Esophagus muscularis mucosa (tissue), 4 donors: ENCODE measurements at regions not wholly inside any gene's neighbourhood (a gene's known extent, or its start where the extent isn't known, plus 50 kb on each side); places are given as distances from the start of the nearest gene placed in this dataset.

Source experiments
- DNase-seq: peaks from one replicate; pipeline ENCODE4 v3.0.0-alpha.2; 2017; ENCODE audit errors: extremely low spot score
- H3K27ac ChIP-seq, 4 donors: fragments of 200-600 bp; sonication (generic); replicated peaks in 1 of 4; 1 replicate in 3 of 4; 2 replicates in 1 of 4; pipeline ENCODE4 v1.5.1; 2016 to 2019; ENCODE audit warnings: mild to moderate bottlenecking in 1 of 4
- H3K27me3 ChIP-seq, 4 donors: fragments of 200-600 bp; sonication (generic); one replicate each; pipeline versions ENCODE4 v1.5.1 to v1.6.0; 2016 to 2019
- H3K36me3 ChIP-seq, 4 donors: fragments of 200-600 bp; sonication (generic); one replicate each; pipeline ENCODE4 v1.5.1; 2016 to 2019
- H3K4me1 ChIP-seq, 4 donors: fragments of 200-600 bp; sonication (generic); one replicate each; pipeline ENCODE4 v1.5.1; 2016 to 2019
- H3K4me3 ChIP-seq, 4 donors: fragments of 200-600 bp; sonication (generic); 1 replicate in 2 of 4; 2 replicates in 2 of 4; pipeline ENCODE4 v1.5.1; 2016 to 2019; ENCODE audit warnings: mild to moderate bottlenecking in 4 of 4, moderate library complexity in 1 of 4
- H3K9me3 ChIP-seq, 4 donors: fragments of 200-600 bp; sonication (generic); 1 replicate in 3 of 4; 2 replicates in 1 of 4; pipeline ENCODE4 v1.5.1; 2016 to 2019
- CTCF ChIP-seq, 3 experiments: fragments of 200-600 bp in 2 of 3; fragments of 450-650 bp in 1 of 3; sonication (generic) in 2 of 3; IDR thresholded peaks; one replicate each; pipeline ENCODE4 v1.5.1; 2017 to 2019; ENCODE audit warnings: antibody characterized with exemption in 3 of 3, mild to moderate bottlenecking in 2 of 3, moderate library complexity in 1 of 3
- EP300 ChIP-seq: sonication (generic); formaldehyde crosslinking; IDR thresholded peaks from one replicate; pipeline ENCODE4 v1.6.1; 2017; ENCODE audit warnings: antibody characterized with exemption
- POLR2A ChIP-seq: fragments of 450-650 bp; IDR thresholded peaks from one replicate; pipeline ENCODE4 v1.6.1; 2017; ENCODE audit warnings: antibody characterized with exemption, moderate library complexity, mild to moderate bottlenecking, low read depth
- POLR2AphosphoS5 ChIP-seq, 2 donors: sonication (generic); formaldehyde crosslinking; IDR thresholded peaks; one replicate each; pipeline ENCODE4 v1.6.1; 2017; ENCODE audit warnings: antibody characterized with exemption in 2 of 2
- WGBS: methylation state at CpG from one replicate; pipeline ENCODE4 v1.1.5; 2018; 5-methylcytosine and 5-hydroxymethylcytosine counted together
- intact Hi-C: fragments of 100-400 bp; cut with DNase I; formaldehyde crosslinking; loops from one replicate; pipeline ENCODE4 v1.15.1; 2023

- 88% methylated on average over 4 of the region's 4 CpGs for WGBS
- intact Hi-C loops: no loop called here
- H3K4me1 ChIP-seq: no peaks in the 10 kb centered on the region
- DNase-seq: no peak
- TF ChIP-seq EP300 (no peak), CTCF (IDR thresholded peaks at IDR 0.05) (no peak), POLR2AphosphoS5 (IDR thresholded peaks at IDR 0.05) (no peak), POLR2A (no peak)
- no peaks in the 10 kb centered on the region for H3K27me3 ChIP-seq
- no peak overlapping the region for H3K27ac ChIP-seq
- no peaks in the 10 kb centered on the region for H3K36me3 ChIP-seq
- H3K4me3 ChIP-seq: no peak overlapping the region
- no peaks in the 10 kb centered on the region for H3K9me3 ChIP-seq
Observed at GRCh38 chr3:34544136-34544535, 745.7 kb downstream of the PDCD6IP start.

GRCh38 chr3:34547297-34547920 is 749.0 kb downstream of the PDCD6IP start:
- TF ChIP-seq POLR2A: no peak
- TF ChIP-seq POLR2AphosphoS5 (IDR thresholded peaks at IDR 0.05): no peak
- intact Hi-C loops: no loop called here

GRCh38 chr3:34567266-34567665 is 768.8 kb downstream of the PDCD6IP start:
- H3K36me3 ChIP-seq: no peaks in the 10 kb centered on the region

More at GRCh38 chr3:34547297-34547920, 749.0 kb downstream of the PDCD6IP start:
- Histone ChIP-seq H3K4me3 (no peak overlapping the region), H3K27me3 (no peaks in the 10 kb centered on the region), H3K9me3 (no peaks in the 10 kb centered on the region), H3K27ac (no peak overlapping the region), H3K4me1 (no peaks in the 10 kb centered on the region), H3K36me3 (no peaks in the 10 kb centered on the region)
- no peak for DNase-seq
- WGBS: 78% methylated on average over 2 of the region's 2 CpGs

GRCh38 chr3:34568766-34569165 is 770.3 kb downstream of the PDCD6IP start:
- intact Hi-C loops: no loop called here
- WGBS: 80% methylated on average over 4 of the region's 4 CpGs
- Histone ChIP-seq H3K9me3 (peaks cover 0 to 8% (median under 1%) of the 10 kb centered on the region in 4 donors), H3K36me3 (no peaks in the 10 kb centered on the region), H3K27ac (no peak overlapping the region), H3K4me3 (no peak overlapping the region), H3K27me3 (no peaks in the 10 kb centered on the region), H3K4me1 (no peaks in the 10 kb centered on the region)
- no peak for TF ChIP-seq POLR2AphosphoS5 (IDR thresholded peaks at IDR 0.05)
- TF ChIP-seq EP300: no peak
- no peak for TF ChIP-seq CTCF (IDR thresholded peaks at IDR 0.05)
- no peak for TF ChIP-seq POLR2A
- no peak for DNase-seq

More at GRCh38 chr3:34567266-34567665, 768.8 kb downstream of the PDCD6IP start:
- intact Hi-C loops: no loop called here
- DNase-seq: no peak
- TF ChIP-seq CTCF (IDR thresholded peaks at IDR 0.05) (no peak), POLR2A (no peak), POLR2AphosphoS5 (IDR thresholded peaks at IDR 0.05) (no peak), EP300 (no peak)
- no peaks in the 10 kb centered on the region for H3K4me1 ChIP-seq
- WGBS: 43% methylated on average over 1 of the region's 1 CpG
- H3K9me3 ChIP-seq: peaks cover 0 to 12% (median 4%) of the 10 kb centered on the region in 4 donors
- no peak overlapping the region for H3K27ac ChIP-seq
- H3K4me3 ChIP-seq: no peak overlapping the region
- H3K27me3 ChIP-seq: no peaks in the 10 kb centered on the region

GRCh38 chr3:34569437-34569836 is 771.0 kb downstream of the PDCD6IP start:
- WGBS: 0% methylated on average over 1 of the region's 1 CpG
- no peaks in the 10 kb centered on the region for H3K27me3 ChIP-seq
- no peak for TF ChIP-seq POLR2AphosphoS5 (IDR thresholded peaks at IDR 0.05)
- no peak for TF ChIP-seq EP300
- no peak for TF ChIP-seq POLR2A
- no peak for TF ChIP-seq CTCF (IDR thresholded peaks at IDR 0.05)
- no peaks in the 10 kb centered on the region for H3K36me3 ChIP-seq
- no peak overlapping the region for H3K27ac ChIP-seq
- DNase-seq: no peak
- H3K4me3 ChIP-seq: no peak overlapping the region
- intact Hi-C loops: no loop called here
- H3K4me1 ChIP-seq: no peaks in the 10 kb centered on the region
- peaks cover 0 to 8% (median 0%) of the 10 kb centered on the region in 4 donors for H3K9me3 ChIP-seq
